GM06990 (cell line): ENCODE measurements at regions not wholly inside any gene's neighbourhood (a gene's known extent, or its start where the extent isn't known, plus 50 kb on each side); places are given as distances from the start of the nearest gene placed in this dataset.

Experiments
- DNase-seq: peaks from one replicate; pipeline ENCODE4 v3.0.0-alpha.2; 2011; ENCODE audit not compliant: insufficient read length; ENCODE audit errors: extremely low read depth
- H3K27me3 ChIP-seq: replicated peaks from 2 replicates; pipeline ENCODE4 v1.6.0; 2011; ENCODE audit warnings: low read length; ENCODE audit not compliant: control insufficient read depth, insufficient read depth
- H3K36me3 ChIP-seq: 2 replicates; pipeline ENCODE4 v1.5.1; 2011; ENCODE audit warnings: low read length; ENCODE audit not compliant: control insufficient read depth, insufficient read depth
- H3K4me3 ChIP-seq: replicated peaks from 2 replicates; pipeline ENCODE4 v1.5.1; 2011; ENCODE audit warnings: low read depth, mild to moderate bottlenecking, control low read depth, low read length
- TF ChIP-seq, protein P1 (sequence below): IDR thresholded peaks from 2 replicates; pipeline ENCODE4 v1.5.1; 2011; ENCODE audit warnings: low read length, control low read depth, mild to moderate bottlenecking, inconsistent platforms; ENCODE audit not compliant: insufficient read depth, poor library complexity, severe bottlenecking

DNA sequence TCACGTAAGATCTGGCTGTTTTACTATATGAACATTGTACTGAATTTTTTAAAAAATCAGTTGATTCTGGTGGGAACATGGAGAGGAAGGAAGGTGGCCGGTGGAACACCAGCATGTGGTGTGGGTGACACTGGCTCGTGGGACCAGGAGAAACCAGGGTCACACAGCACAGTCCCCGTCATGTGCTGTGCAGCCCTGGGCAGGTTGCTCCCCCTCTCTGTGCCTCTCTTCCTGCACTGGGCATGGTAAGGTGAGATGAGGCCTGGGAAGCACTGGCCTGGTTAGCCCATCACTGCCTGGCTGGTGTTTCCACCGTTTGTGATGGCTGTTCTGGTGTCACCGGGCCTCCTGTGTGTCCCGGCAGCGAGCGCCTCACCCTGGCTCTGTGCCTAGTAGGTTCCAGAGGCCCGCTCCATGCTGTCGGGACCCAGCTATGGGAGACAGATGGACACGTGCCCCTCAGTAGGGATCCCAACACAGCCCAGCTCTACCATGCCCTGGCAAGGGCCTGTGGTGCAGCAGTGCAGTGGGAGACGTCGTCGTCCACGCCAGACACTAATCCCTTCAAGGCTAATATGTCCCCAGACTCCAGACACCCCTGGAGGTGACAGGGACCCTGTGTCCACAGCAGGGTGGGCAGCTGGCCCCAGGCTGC is 88.2 kb upstream of the LINC01488 start:
- no peak for DNase-seq
- peaks cover 1% of the 10 kb centered on the region for H3K27me3 ChIP-seq
- TF ChIP-seq, protein P1, sequence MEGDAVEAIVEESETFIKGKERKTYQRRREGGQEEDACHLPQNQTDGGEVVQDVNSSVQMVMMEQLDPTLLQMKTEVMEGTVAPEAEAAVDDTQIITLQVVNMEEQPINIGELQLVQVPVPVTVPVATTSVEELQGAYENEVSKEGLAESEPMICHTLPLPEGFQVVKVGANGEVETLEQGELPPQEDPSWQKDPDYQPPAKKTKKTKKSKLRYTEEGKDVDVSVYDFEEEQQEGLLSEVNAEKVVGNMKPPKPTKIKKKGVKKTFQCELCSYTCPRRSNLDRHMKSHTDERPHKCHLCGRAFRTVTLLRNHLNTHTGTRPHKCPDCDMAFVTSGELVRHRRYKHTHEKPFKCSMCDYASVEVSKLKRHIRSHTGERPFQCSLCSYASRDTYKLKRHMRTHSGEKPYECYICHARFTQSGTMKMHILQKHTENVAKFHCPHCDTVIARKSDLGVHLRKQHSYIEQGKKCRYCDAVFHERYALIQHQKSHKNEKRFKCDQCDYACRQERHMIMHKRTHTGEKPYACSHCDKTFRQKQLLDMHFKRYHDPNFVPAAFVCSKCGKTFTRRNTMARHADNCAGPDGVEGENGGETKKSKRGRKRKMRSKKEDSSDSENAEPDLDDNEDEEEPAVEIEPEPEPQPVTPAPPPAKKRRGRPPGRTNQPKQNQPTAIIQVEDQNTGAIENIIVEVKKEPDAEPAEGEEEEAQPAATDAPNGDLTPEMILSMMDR: no peak
- no peak overlapping the region for H3K4me3 ChIP-seq
- H3K36me3 ChIP-seq: no peaks in the 10 kb centered on the region

DNA sequence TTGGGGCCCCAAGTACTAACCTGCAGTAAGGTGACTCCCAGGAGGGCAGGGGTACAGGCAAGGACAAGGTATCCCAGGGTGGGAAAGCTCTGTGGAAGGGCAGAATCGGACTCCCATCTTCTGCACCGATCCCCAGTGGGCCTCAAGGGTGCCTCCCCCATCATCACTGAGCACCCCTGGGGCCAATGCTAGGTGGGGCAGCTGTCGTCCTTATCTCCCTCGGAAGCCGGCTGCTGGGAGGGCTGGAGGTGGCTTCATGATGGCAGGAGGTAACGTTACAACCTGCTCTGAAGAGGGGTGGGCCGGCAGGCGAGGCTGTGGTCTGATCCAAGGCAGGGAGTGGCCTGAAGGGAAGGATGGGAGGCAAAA is 87.6 kb upstream of the LINC01488 start:
- no peak for DNase-seq
- TF ChIP-seq, protein P1: no peak
- Histone ChIP-seq H3K4me3 (no peak overlapping the region), H3K27me3 (peaks cover 1% of the 10 kb centered on the region), H3K36me3 (no peaks in the 10 kb centered on the region)

DNA sequence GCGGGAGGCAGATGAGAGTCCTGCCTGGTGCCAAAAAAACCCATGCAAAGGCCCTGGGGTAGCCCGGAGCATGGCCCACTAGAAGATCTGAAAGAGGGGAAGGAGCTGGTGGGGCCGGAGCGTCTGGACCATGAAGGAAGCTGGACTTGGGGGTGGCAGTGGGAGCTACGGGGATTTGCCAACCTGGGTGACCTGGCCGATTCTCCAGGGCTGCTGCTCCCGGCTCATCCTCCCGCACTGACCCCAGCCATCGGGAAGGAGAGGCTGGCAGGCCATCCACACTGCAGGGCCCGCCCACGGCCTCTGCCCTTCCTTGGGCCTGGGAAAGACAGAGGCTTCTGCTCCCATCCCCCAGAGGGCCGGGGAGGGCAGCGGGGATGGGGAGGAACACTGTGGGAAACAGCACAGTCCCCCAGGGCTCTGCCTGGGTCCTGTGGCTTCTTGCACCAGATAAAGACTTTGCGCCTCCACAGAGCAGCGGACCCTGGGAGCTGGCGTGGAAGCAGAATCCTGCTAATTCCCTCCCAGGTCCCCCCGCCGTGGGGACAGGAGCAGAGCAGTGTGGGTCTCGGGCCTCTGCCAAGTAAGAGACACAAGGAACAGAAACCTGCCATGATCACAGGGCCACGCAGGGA is 87.1 kb upstream of the LINC01488 start:
- Histone ChIP-seq H3K4me3 (no peak overlapping the region), H3K36me3 (no peaks in the 10 kb centered on the region), H3K27me3 (peaks cover 1% of the 10 kb centered on the region)
- no peak for DNase-seq
- TF ChIP-seq, protein P1: no peak

GRCh38 chr11:69394869-69395246 is 86.6 kb upstream of the LINC01488 start:
- no peak for DNase-seq
- Histone ChIP-seq H3K27me3 (peaks cover 1% of the 10 kb centered on the region), H3K4me3 (no peak overlapping the region), H3K36me3 (no peaks in the 10 kb centered on the region)
- TF ChIP-seq, protein P1: no peak

GRCh38 chr11:69395287-69395686 is 86.2 kb upstream of the LINC01488 start:
- TF ChIP-seq, protein P1: no peak
- peaks cover 1% of the 10 kb centered on the region for H3K27me3 ChIP-seq
- H3K4me3 ChIP-seq: no peak overlapping the region
- no peaks in the 10 kb centered on the region for H3K36me3 ChIP-seq
- DNase-seq: no peak
